Mucosa of rectum (tissue), 2 donors: ENCODE measurements at regions not wholly inside any gene's neighbourhood (a gene's known extent, or its start where the extent isn't known, plus 50 kb on each side); places are given as distances from the start of the nearest gene placed in this dataset.

Experiments
- H3K27ac ChIP-seq, 2 donors: one replicate each; pipeline ENCODE4 v1.7.0; 2013; ENCODE audit warnings: inconsistent platforms in 2 of 2, low read depth in 2 of 2, low read length in 2 of 2
- H3K27me3 ChIP-seq, 2 donors: one replicate each; pipeline ENCODE4 v1.7.0; 2013; ENCODE audit warnings: low read length in 2 of 2; ENCODE audit not compliant: control insufficient read depth in 2 of 2, insufficient read depth in 2 of 2
- H3K36me3 ChIP-seq, 2 donors: one replicate each; pipeline ENCODE4 v1.7.0; 2013; ENCODE audit warnings: low read length in 2 of 2; ENCODE audit not compliant: control insufficient read depth in 2 of 2, insufficient read depth in 2 of 2
- H3K4me1 ChIP-seq, 2 donors: one replicate each; pipeline ENCODE4 v1.7.0; 2013; ENCODE audit warnings: low read length in 2 of 2, mild to moderate bottlenecking in 1 of 2; ENCODE audit not compliant: control insufficient read depth in 2 of 2, insufficient read depth in 2 of 2
- H3K4me3 ChIP-seq, 2 donors: one replicate each; pipeline ENCODE4 v1.7.0; 2013; ENCODE audit warnings: low read length in 2 of 2
- H3K9ac ChIP-seq, 2 donors: one replicate each; pipeline ENCODE4 v1.7.0; 2013; ENCODE audit warnings: low read length in 2 of 2, low read depth in 1 of 2, mild to moderate bottlenecking in 1 of 2
- H3K9me3 ChIP-seq, 2 donors: one replicate each; pipeline ENCODE4 v1.7.0; 2013; ENCODE audit warnings: low read length in 2 of 2; ENCODE audit not compliant: control insufficient read depth in 2 of 2
- donor health status: healthy.
- donor health status: Normal muscosa, but diverticular disease.

DNA sequence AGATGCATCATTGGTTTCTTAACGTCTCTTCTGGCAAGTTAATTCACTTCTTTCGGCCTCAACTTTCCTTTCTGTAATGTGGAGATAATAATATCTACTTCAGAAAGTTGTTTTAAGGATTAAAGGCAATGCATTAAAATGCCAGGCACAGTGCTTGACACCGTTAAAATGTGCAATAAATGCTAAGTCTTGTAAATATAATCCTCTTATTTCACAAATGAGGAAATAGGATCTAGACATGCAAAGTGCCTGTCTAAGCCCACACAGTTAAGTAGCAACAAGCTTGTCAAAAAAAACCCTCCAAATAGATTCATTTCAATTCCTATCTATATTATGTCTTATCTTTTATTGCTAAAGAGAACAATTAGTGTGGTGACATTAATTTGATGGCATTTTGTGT, 86.4 kb upstream of the TSC22D1 start:
- Histone ChIP-seq H3K9me3 (no peaks in the 10 kb centered on the region), H3K36me3 (no peaks in the 10 kb centered on the region), H3K4me3 (no peak overlapping the region), H3K4me1 (no peaks in the 10 kb centered on the region), H3K9ac (no peak overlapping the region), H3K27me3 (no peaks in the 10 kb centered on the region), H3K27ac (no peak overlapping the region)

DNA sequence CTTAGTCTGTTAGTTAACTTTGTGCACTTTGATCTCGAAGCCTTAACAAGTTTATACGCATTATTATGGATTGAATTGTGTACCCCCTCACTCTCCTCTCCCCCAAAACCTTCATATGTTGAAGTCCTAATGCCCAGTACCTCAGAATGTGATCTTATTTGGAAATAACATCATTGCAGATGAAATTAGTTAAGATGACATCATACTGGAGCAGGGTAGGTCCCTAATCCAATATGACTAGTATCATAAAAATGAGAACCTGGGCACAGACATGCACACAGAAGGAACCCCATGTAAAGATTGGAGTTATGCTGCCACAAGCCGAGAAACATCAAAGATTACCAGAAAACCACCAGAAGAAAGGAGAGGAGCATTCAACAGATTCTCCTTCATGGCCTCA, 85.8 kb upstream of the TSC22D1 start:
- no peaks in the 10 kb centered on the region for H3K4me1 ChIP-seq
- no peak overlapping the region for H3K9ac ChIP-seq
- no peak overlapping the region for H3K27ac ChIP-seq
- H3K27me3 ChIP-seq = no peaks in the 10 kb centered on the region
- no peaks in the 10 kb centered on the region for H3K9me3 ChIP-seq
- H3K4me3 ChIP-seq = no peak overlapping the region
- H3K36me3 ChIP-seq = no peaks in the 10 kb centered on the region

DNA sequence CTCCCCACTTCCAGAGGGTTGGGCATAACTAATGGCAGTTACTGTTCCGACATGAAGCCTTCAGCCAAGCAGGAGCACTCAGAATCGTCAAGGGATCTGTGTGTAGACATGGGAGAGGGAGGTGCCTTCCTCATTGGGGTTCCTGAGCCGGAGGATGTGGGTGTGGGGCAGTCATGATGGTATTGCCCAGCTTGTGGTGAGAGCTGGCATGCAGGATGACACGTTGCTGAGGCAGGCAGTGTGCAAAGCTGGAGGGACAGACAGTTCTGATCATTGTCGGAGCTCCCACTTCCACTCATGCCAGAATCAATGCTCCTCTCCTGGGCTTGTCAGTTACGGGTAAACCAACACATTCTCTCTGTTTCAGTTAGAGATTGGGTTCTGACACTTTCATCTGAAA, 83.9 kb upstream of the TSC22D1 start:
- Histone ChIP-seq H3K9me3 (no peaks in the 10 kb centered on the region), H3K36me3 (no peaks in the 10 kb centered on the region), H3K27ac (no peak overlapping the region), H3K4me3 (no peak overlapping the region), H3K9ac (no peak overlapping the region), H3K27me3 (no peaks in the 10 kb centered on the region), H3K4me1 (no peaks in the 10 kb centered on the region)

DNA sequence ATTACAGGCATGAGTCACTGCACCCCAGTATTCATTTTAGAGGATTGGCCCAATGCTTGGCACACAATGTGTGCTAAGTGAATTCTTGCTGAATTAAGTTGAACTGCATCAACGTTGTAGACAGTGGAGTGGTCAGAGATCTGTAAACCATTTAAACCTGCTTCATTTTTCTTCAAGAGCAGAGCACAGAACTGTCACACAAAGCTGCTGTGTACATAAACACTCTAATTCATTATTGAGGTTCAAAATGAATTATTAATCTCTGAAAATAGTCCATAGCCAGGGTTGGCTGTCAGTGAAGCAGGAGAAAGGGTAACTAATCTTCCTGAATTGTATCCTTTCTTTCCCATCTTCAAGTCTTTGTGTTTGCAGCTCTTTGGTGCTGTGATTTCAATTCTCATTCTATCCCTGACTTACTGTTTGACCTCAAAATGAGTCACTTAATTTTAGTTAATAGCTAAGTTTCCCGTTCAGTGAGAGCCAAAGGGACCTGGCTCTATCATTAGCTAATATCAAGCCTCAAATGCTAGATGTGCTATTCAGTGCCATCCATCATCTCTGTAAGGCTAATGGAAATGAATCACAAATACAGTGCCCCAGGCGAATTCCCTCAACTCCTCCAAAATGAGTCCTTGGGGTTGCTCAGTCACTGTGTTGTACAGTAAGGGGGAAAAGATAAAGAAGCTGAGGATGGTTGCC, 77.0 kb upstream of the TSC22D1 start:
- H3K9ac ChIP-seq = no peak overlapping the region
- no peaks in the 10 kb centered on the region for H3K4me1 ChIP-seq
- no peak overlapping the region for H3K27ac ChIP-seq

DNA sequence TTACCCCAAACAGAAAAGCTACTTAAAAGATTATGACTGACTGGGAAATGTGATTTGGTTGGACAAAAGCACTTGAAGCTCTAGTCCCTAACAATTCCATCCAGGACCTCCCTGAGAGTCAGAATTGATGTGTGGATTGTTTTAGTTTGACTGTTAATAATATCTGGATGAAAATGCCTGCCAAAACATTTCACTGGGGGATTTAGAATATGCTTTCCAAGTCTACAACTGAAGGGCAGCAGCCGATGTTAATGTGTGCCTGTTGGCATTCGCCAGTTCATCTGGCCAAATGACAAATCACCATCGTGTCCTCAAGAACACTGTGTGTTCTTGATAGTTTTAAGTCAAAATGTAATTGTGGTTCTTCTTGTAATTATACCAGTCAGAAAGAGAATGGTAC, 76.0 kb upstream of the TSC22D1 start:
- no peak overlapping the region for H3K27ac ChIP-seq
- H3K9me3 ChIP-seq = no peaks in the 10 kb centered on the region
- H3K4me1 ChIP-seq = no peaks in the 10 kb centered on the region
- no peak overlapping the region for H3K4me3 ChIP-seq
- no peak overlapping the region for H3K9ac ChIP-seq
- H3K27me3 ChIP-seq = no peaks in the 10 kb centered on the region
- no peaks in the 10 kb centered on the region for H3K36me3 ChIP-seq

More for the DNA sequence above, 77.0 kb upstream of the TSC22D1 start:
- no peak overlapping the region for H3K4me3 ChIP-seq
- H3K36me3 ChIP-seq = no peaks in the 10 kb centered on the region
- H3K9me3 ChIP-seq = no peaks in the 10 kb centered on the region
- H3K27me3 ChIP-seq = no peaks in the 10 kb centered on the region

- no peak overlapping the region for H3K9ac ChIP-seq
- no peaks in the 10 kb centered on the region for H3K36me3 ChIP-seq
- H3K4me3 ChIP-seq = no peak overlapping the region
- no peak overlapping the region for H3K27ac ChIP-seq
- H3K9me3 ChIP-seq = no peaks in the 10 kb centered on the region
- no peaks in the 10 kb centered on the region for H3K4me1 ChIP-seq
- no peaks in the 10 kb centered on the region for H3K27me3 ChIP-seq
Measured at GRCh38 chr13:44651724-44652123, 75.6 kb upstream of the TSC22D1 start.

DNA sequence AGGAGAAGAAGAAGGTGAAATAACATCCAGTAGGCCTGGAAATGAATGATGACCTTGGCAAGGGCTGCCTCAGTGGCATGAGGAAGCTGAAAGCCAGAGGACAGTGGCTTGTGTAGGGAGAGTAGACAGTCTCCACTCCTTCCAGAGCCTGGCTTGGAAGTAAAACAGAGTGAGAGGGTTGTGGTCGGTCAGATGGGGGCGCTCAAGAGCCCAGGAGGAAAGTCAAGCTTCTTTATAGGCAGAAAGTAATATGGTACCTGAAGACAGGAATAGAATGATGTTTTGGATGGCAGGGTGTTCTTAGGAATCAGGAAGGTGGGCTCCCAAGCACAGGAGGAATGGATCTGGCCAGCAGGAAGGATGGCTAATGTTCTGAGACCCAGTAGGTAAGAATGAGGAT, 75.1 kb upstream of the TSC22D1 start:
- no peak overlapping the region for H3K27ac ChIP-seq
- no peaks in the 10 kb centered on the region for H3K27me3 ChIP-seq
- H3K36me3 ChIP-seq = no peaks in the 10 kb centered on the region
- H3K4me1 ChIP-seq = no peaks in the 10 kb centered on the region
- H3K4me3 ChIP-seq = no peak overlapping the region
- H3K9me3 ChIP-seq = no peaks in the 10 kb centered on the region
- H3K9ac ChIP-seq = no peak overlapping the region

DNA sequence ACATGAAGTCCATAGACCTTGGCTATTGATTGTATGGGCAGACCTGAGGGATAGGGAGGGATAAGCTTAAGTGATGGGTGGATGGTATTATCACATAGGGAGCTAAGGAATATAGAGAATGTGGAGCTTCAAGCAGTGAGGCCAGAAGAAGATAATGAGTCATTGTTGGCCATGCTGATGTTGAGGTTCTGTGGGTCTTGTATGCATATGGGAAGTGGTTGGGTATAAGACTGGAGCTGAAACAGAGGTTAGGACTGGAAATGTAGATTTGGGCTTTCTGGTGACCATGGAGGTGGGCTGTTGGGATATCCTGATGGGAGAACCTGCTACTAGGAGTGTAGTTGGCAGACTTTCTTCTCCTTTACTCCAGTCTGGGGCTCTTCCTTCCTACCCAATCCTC, 73.7 kb upstream of the TSC22D1 start:
- Histone ChIP-seq H3K9ac (no peak overlapping the region), H3K4me3 (no peak overlapping the region), H3K4me1 (no peaks in the 10 kb centered on the region), H3K36me3 (no peaks in the 10 kb centered on the region), H3K27me3 (no peaks in the 10 kb centered on the region), H3K9me3 (no peaks in the 10 kb centered on the region), H3K27ac (no peak overlapping the region)

DNA sequence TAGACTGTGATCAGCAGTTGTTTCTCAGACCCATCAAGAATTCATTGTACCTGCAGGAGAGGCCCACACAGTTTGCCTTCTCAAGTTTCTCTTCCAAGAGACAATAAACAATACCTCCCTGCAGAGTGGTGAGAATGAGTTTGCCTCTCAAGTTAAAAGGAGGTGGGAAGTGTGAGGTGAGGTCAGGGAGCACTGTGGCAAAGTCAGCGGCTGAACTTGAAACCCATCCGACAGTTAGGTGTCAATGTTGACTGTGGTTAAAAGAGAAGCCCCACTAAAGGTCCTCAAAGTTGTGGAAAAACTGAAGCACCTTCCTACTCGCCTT, 72.9 kb upstream of the TSC22D1 start:
- H3K4me1 ChIP-seq = no peaks in the 10 kb centered on the region
- no peak overlapping the region for H3K4me3 ChIP-seq
- H3K27ac ChIP-seq = no peak overlapping the region
- no peak overlapping the region for H3K9ac ChIP-seq
- H3K27me3 ChIP-seq = no peaks in the 10 kb centered on the region
- H3K36me3 ChIP-seq = no peaks in the 10 kb centered on the region
- H3K9me3 ChIP-seq = no peaks in the 10 kb centered on the region

- H3K36me3 ChIP-seq = no peaks in the 10 kb centered on the region
- no peak overlapping the region for H3K4me3 ChIP-seq
- H3K9me3 ChIP-seq = no peaks in the 10 kb centered on the region
- no peaks in the 10 kb centered on the region for H3K27me3 ChIP-seq
- H3K4me1 ChIP-seq = no peaks in the 10 kb centered on the region
- no peak overlapping the region for H3K9ac ChIP-seq
- H3K27ac ChIP-seq = no peak overlapping the region
Measured at GRCh38 chr13:44648392-44649103, 72.4 kb upstream of the TSC22D1 start.
